Right renal cortex interstitium (tissue), 3 donors: ENCODE measurements at regions not wholly inside any gene's neighbourhood (a gene's known extent, or its start where the extent isn't known, plus 50 kb on each side); places are given as distances from the start of the nearest gene placed in this dataset.
"Not testable (repeated sequence)": the region's sequence is repeated elsewhere in the genome, so short reads cannot be mapped to it uniquely, and the experiment has no call there.

Experiments used
- DNase-seq, 3 donors: peaks; one replicate each; pipeline ENCODE4 v3.0.0-alpha.2; 2013; ENCODE audit warnings: low read depth in 3 of 3, low spot score in 2 of 3

DNA sequence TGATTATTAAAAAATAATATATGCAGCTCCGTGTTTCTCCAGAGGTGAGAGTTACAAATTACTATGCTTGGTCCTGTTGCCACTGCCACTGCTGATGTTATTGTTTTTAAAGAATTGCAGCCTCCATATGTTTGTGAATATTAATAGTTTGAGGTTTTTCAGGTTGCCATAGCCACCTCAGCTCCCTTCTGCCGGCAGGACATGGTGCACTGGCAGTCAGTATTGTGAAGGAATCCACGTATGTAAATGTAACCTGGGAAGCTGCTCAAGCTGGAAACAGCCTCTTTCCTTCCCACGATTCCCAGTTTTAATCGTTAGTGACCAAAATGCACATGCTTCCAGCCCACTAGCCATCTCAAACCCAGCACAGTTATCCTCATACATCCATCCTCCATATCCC lies 184.4 kb upstream of the CCNG1 start:
- no peak for DNase-seq

DNA sequence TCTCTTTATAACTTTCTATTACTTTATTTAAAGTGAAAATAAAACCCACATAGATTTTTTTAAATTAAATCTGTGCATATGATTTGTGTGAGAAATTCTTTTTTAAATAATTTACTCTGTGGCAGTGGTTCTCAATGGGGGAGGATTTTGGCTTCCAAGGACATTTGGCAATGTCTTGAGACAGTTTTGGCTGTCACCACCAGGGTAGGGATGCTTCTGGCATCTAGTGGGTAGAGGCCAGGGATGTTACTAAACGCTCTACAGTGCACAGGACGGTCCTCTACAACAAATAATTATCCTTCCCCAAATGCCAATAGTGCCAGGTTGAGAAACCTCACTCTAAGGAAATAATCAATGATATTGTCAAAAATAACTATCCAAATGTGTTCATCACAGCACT lies 177.9 kb upstream of the CCNG1 start:
- DNase-seq, result no peak

DNA sequence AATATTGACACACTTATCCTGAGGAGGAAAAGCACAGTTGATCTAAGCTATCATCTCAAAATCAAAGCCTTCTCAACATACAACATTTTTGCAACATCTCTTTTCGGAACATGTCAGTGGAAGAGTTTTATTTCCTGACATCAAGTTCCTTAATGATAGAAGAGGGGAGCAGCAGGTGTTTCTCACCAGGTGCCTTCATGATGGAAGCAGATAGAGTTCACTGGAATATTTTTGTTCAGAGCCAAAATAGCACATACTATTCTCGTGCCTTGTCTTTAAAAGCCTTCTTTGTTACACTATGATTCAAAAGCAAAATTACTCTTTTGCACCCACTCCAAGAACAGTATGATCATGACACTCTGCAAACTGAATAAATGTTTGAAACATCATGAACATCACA lies 176.9 kb upstream of the CCNG1 start:
- DNase-seq, result no peak

DNA sequence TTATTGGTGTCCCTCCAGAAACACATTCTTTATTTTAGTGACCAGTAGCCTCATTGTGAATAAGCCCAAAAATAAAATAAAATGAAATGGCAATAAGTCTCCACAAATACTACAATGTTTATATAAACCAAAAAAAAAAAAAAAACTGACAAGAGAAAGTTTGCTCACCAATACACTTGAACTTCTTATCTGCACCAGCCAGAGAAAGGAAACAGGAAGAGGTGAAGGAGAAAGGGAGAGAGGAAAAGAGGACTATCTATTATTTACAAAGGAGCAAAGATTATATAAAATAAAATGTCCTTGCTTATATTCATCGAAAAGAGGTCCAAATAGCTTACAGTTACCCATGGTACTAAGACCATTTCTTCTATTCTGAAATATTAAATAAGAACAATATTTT lies 176.4 kb upstream of the CCNG1 start:
- DNase-seq, result no peak

DNA sequence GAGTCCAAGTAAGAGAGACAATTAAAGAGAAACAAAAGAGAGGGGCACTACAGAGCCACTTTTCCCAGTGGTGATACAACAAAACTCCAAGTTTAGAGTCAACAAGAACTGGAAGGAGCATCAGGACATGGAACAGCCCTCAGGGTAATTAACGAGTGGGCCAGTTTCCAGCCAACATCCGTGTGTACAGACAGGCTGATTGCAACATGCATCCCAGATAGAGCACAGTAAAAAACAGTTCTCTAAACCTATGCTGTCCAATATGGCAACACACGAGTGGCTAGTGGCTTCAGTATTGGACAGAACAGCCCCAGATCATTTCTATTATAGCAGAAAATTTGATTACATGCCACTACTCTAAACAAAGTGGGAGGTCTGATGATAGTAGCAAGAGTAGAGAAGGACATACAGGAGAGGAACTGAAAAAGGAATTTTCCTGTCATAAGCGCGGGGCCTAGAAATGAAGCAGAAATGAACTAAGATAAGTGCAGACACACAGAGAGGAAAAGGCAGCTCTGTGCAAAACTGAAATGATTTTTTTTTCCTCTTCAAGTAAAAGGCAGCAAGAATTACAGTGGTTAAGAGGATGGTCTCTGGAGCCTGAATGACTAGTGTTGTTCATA lies 175.6 kb upstream of the CCNG1 start:
- no peak for DNase-seq

DNA sequence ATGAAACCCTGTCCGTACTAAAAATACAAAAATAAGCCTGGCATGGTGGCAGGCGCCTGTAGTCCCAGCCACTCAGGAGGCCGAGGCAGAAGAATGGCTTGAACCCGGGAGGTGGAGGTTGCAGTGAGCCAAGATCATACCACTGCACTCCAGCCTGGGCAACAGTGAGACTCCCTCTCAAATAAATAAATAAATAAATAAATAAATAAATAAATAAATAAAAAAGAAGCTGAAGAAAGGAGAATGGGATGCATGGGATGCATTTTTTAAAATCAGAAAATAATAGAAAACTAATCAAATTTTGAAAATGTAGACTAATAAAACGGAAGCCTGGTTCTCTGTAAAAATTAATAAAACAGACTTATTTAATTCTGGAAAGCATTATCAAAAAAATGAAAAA lies 171.1 kb upstream of the CCNG1 start:
- DNase-seq, result not testable (repeated sequence)

DNA sequence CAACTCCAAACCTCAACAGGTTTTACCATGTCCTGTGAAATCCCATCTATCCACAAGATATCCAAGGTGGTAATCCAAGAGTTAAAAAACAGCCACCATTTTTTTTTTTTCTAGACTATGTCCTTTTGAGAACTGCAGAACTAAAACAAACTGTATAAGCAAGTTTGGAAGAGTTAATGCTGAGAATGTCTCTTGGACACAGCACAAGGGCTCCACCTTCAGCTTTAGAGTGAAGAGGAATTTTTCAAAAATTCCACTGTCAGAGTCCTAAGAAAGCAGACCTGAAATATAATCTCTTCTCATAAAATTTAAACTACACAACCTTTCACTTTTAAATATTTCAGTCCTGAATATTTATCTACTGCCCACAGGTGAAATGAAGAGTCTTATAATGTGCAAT lies 167.8 kb upstream of the CCNG1 start:
- DNase-seq, result peak in 2 of 3 donors; percentile 2 to 7

DNA sequence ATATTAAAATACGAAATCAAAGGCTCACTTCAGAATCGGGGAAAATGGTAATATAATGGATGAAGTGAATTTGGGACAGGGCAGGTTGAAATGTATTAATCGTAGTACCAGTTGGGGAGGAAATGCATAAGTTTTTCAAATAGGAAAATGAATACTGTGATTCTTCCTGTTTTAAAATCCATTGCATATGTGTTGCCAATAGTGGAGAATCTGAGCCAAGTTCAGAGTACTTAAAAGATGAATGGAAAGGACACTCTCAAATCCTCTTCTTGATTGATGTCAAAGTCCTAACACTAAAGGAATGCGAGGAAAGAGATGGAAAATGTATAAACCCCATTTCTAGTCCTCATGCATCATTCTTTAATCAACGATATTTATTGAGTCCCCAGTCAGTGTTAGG lies 160.9 kb upstream of the CCNG1 start:
- no peak for DNase-seq

DNA sequence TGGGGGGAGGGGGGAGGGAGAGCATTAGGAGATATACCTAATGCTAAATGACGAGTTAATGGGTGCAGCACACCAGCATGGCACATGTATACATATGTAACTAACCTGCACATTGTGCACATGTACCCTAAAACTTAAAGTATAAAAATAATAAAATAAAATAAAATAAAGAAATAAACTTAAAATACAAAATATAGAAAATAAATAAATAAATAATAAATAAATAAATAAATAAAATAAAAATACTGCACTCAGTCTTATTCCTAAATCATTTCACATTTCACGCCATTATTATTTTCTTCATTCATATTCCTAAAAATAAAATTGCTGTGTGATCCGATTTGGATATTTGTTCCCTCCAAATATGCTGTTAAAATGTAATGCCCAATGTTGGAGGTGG lies 156.5 kb upstream of the CCNG1 start:
- not testable (repeated sequence) for DNase-seq

DNA sequence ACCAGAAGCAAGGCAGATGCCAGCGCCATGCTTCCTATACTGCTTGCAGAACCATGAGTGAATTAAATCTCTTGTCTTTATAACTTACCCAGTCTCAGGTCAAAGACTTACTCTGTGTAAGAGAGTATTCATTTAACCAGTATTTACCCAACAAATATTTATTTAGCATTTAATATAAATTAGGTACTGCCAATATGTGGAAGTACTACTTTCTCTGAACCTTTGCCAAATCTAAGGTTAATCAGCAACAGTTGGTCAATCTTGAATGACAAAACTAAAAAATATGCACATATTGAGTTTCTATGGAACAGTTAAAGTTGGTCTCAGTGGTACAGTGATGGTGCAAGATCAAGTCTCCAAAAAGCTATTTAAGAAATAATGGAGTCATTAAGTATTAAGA lies 155.9 kb upstream of the CCNG1 start:
- DNase-seq, result no peak

DNA sequence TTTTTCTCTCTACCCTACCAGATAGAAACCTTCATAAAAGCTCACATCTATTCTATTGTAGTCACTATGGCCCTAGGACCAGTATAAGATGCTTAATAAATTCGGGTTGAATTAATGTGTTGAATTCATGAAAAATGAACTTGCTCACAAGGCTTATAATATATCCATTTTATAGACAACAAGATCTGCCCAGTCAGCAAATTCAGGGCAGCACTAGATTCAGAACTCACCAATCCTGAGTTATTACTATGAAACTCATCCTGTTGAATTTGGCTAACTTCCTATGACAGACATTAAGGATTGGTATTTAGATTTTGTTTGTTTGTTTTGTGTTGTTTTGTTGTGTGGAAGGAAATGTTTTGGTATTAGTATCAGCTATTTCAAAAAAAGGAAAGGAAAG lies 143.6 kb upstream of the CCNG1 start:
- no peak for DNase-seq

DNA sequence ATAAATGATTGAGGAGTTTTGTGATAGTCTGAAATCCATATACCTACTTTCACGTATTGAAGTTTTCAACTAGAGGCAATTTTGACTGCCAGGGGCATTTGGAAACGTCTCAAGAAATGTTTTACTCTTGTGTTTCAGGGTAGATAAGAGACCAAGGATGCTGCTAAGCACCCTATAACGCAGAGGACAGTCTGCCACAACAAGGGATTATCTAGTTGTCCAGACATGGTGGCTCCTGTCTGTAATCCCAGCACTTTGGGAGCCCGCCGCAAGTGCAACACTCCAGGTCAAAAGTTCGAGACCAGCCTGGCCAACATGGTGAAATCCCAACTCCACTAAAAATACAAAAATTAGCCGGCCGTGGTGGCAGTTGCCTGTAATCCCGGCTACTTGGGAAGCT lies 133.7 kb upstream of the CCNG1 start:
- no peak for DNase-seq

DNA sequence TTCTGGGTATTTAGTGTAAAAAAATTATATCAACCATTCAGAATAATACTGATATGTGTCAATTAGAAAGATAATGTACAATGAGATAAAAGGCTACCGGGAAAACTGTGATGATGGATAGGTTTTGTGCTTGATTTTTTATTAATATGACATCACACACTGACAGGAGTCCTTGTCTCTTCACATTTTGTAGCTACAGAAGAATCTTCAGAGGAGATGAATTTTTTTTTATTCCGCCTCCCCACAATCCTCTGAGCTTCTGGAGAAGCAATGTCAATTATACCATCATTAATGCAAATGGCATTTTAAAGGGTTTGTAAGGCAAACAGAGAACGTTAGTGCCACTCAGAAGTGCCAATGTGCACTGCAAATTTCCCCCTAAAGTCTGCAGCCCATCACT lies 131.7 kb upstream of the CCNG1 start:
- DNase-seq, result no peak

DNA sequence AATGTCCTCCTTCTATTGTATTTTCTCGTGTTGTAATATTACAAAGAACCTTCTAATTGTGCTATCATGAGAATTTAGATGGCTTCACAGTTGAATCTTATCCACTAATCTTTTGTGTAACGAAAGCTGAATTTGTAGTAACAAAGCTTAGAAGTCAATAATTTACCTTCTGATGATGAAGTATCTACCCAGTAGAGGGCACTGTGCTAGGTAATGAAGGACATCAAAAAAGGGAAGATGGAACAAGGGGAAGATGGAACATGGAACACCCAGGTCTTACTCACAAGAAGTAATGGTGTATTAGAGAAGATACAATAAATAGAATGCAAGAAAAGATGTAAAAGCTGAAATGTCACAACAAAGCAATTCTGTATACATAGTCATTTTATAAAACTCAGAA lies 131.0 kb upstream of the CCNG1 start:
- DNase-seq, result no peak

DNA sequence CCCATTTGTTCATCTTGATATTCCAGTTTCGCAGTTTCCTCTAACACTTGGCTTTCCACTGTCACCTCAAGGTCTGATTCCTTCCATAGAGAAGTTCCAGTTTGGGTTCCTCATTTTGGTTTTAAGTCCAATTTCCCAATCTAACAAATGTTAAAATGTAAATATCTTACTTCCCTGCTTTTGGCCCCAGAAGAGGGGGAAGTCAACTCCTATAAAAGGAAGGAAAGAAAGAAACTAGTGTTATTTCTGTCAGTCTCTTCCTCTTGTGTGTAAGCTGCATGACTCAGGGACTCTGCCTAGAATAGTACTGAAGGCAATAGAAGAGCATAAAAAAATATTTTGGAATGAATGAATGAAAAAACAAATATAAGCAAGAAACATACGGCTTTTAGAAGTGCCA lies 127.5 kb upstream of the CCNG1 start:
- DNase-seq, result no peak

DNA sequence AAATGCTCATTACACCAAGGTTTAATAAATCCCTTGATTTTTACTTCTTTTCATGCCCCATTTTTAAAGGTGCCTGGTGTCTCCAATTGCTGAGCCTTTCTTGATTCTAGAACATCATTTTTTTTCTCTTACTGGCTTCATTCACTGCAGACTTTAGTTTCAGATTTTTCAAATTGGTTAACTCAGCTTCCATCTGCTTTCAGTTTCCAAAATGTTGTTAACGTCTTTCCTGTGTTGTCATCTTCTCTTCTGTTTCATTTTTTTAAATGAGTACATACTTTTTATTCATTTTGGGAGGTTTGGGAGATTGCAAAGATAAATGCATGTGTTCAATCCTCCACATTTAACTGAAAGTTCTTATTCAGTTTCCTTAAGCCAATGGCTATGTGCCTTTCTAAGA lies 126.4 kb upstream of the CCNG1 start:
- no peak for DNase-seq

DNA sequence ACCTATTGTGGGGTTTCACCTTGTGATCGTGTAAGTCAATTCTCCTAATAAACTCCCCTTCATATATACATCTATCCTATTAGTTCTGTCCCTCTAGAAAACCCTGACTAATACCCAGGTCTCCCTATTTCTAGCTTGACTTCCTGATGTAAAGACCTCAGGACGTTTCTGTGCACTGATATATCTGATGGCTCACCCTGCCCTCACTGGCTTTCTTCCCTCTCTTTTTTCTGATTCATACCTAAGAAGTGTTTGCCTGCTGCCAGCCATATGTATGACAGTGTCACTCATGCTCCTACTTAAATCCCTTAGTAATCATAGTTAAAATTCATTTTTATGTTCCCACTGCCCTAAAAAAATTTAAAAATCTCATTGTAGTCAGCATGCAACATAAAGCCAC lies 124.8 kb upstream of the CCNG1 start:
- DNase-seq, result no peak

DNA sequence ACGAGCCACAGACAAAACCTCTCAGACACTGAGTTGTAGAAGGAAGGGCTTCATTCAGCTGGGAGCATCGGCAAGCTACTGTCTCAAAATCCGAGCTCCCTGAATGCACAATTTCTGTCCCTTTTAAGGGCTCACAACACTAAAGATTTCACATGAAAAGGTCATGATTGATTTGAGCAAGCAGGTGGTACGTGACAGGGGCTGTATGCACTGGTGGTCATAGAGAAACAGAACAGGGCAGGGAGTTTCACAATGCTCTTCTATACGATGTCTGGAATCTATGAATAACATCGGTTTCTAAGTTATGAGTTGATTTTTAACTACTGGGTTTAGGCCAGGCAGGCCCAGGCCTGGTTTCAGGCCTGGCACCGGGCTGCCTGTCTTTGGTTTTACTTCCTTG lies 124.3 kb upstream of the CCNG1 start:
- DNase-seq, result not testable (repeated sequence)

DNA sequence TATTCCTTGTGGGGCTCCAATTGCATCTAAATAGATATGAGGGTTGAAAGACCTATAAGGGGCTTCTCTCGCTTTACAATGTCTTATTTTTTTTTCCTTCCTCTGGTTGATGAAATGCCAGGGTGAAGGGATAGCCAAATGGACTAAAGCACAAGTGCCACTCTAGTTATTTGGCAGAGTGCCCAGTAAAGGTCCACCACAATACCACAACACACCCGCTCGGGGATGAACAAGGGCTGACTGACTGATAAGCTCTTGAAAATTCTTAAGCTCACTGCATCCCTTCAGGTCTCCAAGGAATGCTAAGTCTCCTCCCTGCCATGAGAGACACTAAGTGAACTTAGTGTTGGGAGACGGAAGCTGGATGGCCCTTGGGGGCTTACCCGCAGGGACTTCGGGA lies 121.0 kb upstream of the CCNG1 start:
- DNase-seq, result not testable (repeated sequence)

DNA sequence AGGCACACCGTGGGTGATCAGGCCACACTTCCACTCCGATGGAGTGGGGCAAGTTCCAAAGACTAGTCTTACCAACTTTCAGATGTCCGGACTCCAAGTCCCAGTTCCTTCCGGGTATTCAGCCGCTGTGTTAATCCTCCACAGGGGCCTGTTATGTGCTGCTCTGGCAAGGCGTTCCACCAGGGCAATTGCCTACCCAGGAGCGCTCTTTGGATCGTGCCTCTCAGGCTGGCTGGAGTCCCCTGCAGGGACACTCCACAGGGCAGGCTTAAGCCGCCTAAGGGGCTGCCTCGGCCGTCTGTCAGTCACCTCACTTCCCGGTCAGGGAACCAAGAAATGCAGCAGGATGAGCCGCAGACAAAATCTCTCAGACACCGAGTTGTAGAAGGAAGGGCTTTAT lies 118.7 kb upstream of the CCNG1 start:
- no peak for DNase-seq

DNA sequence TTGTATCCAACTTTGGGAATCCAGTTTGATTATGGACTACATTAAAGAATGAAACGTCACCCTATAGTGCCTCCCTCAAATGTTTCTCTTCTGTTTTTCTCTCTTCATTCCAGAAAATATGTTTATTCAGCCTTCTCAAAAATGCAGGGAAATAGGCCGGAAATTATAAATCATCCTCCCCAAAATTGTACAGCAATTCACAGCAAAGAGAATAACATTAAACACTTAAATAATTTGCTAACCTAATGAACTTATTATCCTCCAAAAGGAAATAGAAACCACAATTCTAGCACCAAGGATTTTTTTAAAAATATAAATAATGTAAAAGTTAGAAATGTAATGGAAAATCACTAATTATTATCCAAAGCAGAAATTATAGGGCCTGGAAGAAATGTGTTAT lies 115.9 kb upstream of the CCNG1 start:
- no peak for DNase-seq

DNA sequence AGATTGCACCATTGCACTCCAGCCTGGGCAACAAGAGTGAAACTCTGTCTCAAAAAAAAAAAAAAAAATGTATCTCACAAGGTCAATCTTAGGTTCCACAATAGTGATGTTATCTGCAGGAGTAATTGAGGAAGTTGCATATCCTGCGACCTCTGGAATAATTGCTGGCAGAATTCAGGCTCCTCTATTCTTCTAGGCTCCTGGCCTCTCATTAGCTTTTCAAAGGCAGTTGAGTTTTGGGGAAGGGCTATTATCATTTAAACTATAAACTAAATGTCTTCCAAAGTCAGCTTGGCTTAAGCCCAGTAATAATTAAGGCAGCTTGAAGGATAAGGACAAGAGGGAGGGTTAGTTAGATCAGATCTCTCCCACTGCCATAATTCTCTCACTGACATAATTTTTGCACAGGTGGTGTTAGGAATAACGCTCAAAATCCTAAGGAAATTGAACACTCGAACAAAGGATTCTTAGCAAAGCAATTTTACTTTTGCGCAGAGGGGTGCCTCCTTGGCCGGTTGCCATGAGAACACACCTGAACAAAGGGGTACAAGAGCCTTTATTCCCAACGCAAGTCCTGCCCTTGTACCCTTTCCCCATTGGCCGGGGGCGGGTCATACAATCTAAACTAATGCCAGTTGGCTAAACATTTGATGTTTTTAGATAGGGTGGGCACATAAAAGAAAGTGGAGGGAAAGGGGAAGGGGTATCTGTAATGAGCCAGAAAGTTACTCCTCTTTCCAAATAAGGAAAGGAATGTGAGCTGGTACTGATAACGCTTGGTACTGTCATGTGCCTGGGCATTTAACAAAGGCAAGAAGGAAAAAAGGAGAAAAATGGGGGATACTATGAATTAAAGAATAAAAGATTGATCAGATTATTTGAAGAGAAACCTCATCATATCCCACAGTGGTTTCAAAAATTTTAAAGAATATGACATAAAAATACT lies 106.4 kb upstream of the CCNG1 start:
- no peak for DNase-seq
